H9 (cell line): ENCODE measurements at regions not wholly inside any gene's neighbourhood (a gene's known extent, or its start where the extent isn't known, plus 50 kb on each side); places are given as distances from the start of the nearest gene placed in this dataset.

ENCODE experiments used
- DNase-seq: peaks from one replicate; pipeline ENCODE4 v3.0.0-alpha.2; 2017
- H2AFZ ChIP-seq: one replicate; pipeline ENCODE4 v1.6.1; 2013; ENCODE audit warnings: mild to moderate bottlenecking, low read length, control low read depth, moderate library complexity
- H2AK5ac ChIP-seq: 2 replicates; pipeline ENCODE4 v1.6.1; 2013; ENCODE audit warnings: low read length, control low read depth, mixed read lengths; ENCODE audit not compliant: insufficient read length
- H2BK120ac ChIP-seq: one replicate; pipeline ENCODE4 v1.6.1; 2013; ENCODE audit warnings: low read depth, mild to moderate bottlenecking, low read length, control low read depth, inconsistent platforms; ENCODE audit not compliant: poor library complexity, severe bottlenecking
- H2BK12ac ChIP-seq: 2 replicates; pipeline ENCODE4 v1.6.1; 2013; ENCODE audit warnings: low read length, control low read depth, mixed read lengths, low read depth; ENCODE audit not compliant: insufficient read length
- H2BK15ac ChIP-seq: 2 replicates; pipeline ENCODE4 v1.6.1; 2013; ENCODE audit warnings: low read depth, low read length, control low read depth
- H2BK20ac ChIP-seq: one replicate; pipeline ENCODE4 v1.6.1; 2013; ENCODE audit warnings: low read depth, mild to moderate bottlenecking, low read length, control low read depth, inconsistent platforms; ENCODE audit not compliant: poor library complexity, severe bottlenecking
- H2BK5ac ChIP-seq: 2 replicates; pipeline ENCODE4 v1.6.1; 2013; ENCODE audit warnings: low read length, control low read depth, mixed read lengths; ENCODE audit not compliant: insufficient read length
- H3K14ac ChIP-seq: 2 replicates; pipeline ENCODE4 v1.6.1; 2013; ENCODE audit warnings: low read length, control low read depth; ENCODE audit not compliant: insufficient read depth
- H3K18ac ChIP-seq: 2 replicates; pipeline ENCODE4 v1.6.1; 2013; ENCODE audit warnings: low read depth, mild to moderate bottlenecking, mixed read lengths, low read length, control low read depth; ENCODE audit not compliant: insufficient read length
- H3K23ac ChIP-seq: 2 replicates; pipeline ENCODE4 v1.6.1; 2013; ENCODE audit warnings: low read length, control low read depth, mixed read lengths, low read depth; ENCODE audit not compliant: insufficient read length
- H3K23me2 ChIP-seq: 2 replicates; pipeline ENCODE4 v1.6.1; 2013; ENCODE audit warnings: low read depth, mild to moderate bottlenecking, mixed read lengths, low read length, control low read depth; ENCODE audit not compliant: insufficient read length, poor library complexity, severe bottlenecking
- H3K27ac ChIP-seq: 2 replicates; pipeline ENCODE4 v1.5.1; 2013; ENCODE audit warnings: low read length, control low read depth, mixed read lengths, low read depth; ENCODE audit not compliant: insufficient read length
- H3K27me3 ChIP-seq: 2 replicates; pipeline ENCODE4 v1.6.1; 2013; ENCODE audit warnings: low read length, control low read depth, inconsistent platforms; ENCODE audit not compliant: insufficient read depth
- H3K4ac ChIP-seq: 2 replicates; pipeline ENCODE4 v1.6.1; 2013; ENCODE audit warnings: low read depth, mild to moderate bottlenecking, control low read depth, inconsistent platforms, low read length, moderate library complexity
- H3K4me1 ChIP-seq: 2 replicates; pipeline ENCODE4 v1.6.1; 2013; ENCODE audit warnings: low read length, control low read depth, inconsistent platforms; ENCODE audit not compliant: insufficient read depth
- H3K4me2 ChIP-seq: 2 replicates; pipeline ENCODE4 v1.6.1; 2013; ENCODE audit warnings: low read length, control low read depth, mixed read lengths; ENCODE audit not compliant: insufficient read length, insufficient read depth
- H3K56ac ChIP-seq: 2 replicates; pipeline ENCODE4 v1.6.1; 2013; ENCODE audit warnings: low read depth, mild to moderate bottlenecking, mixed read lengths, low read length, control low read depth; ENCODE audit not compliant: insufficient read length
- H3K79me1 ChIP-seq: 2 replicates; pipeline ENCODE4 v1.6.1; 2013; ENCODE audit warnings: low read depth, mild to moderate bottlenecking, moderate library complexity, low read length, control low read depth, inconsistent platforms; ENCODE audit not compliant: insufficient read depth, poor library complexity, severe bottlenecking
- H3K79me2 ChIP-seq: 2 replicates; pipeline ENCODE4 v1.6.1; 2013; ENCODE audit warnings: low read length, control low read depth, inconsistent platforms; ENCODE audit not compliant: insufficient read depth
- H3K9ac ChIP-seq: 2 replicates; pipeline ENCODE4 v1.6.1; 2013; ENCODE audit warnings: low read length, control low read depth, mixed read lengths; ENCODE audit not compliant: insufficient read length; ENCODE audit errors: extremely low read depth
- H3K9me3 ChIP-seq: one replicate; pipeline ENCODE4 v1.6.1; 2013; ENCODE audit warnings: low read depth, low read length, inconsistent platforms; ENCODE audit not compliant: control insufficient read depth
- H3T11ph ChIP-seq: one replicate; pipeline ENCODE4 v1.6.1; 2013; ENCODE audit warnings: mild to moderate bottlenecking, low read length, control low read depth, inconsistent platforms
- H4K20me1 ChIP-seq: one replicate; pipeline ENCODE4 v1.6.1; 2013; ENCODE audit not compliant: control insufficient read depth, insufficient read length, insufficient read depth
- H4K5ac ChIP-seq: 2 replicates; pipeline ENCODE4 v1.6.1; 2013; ENCODE audit warnings: low read depth, mild to moderate bottlenecking, mixed read lengths, low read length, control low read depth; ENCODE audit not compliant: insufficient read length
- H4K8ac ChIP-seq: replicated peaks from 2 replicates; pipeline ENCODE4 v1.6.1; 2013; ENCODE audit warnings: low read length, control low read depth, mixed read lengths, low read depth; ENCODE audit not compliant: insufficient read length
- H4K91ac ChIP-seq: 2 replicates; pipeline ENCODE4 v1.6.1; 2013; ENCODE audit warnings: low read depth, mild to moderate bottlenecking, moderate library complexity, mixed read lengths, low read length, control low read depth; ENCODE audit not compliant: insufficient read length
- H3K27ac Mint-ChIP-seq, 3 experiments: 2 replicates in 2 of 3; 3 replicates in 1 of 3; pipeline ENCODE4 v1.8.0; 2020 to 2021; ENCODE audit warnings: mixed read lengths in 3 of 3, mild to moderate bottlenecking in 1 of 3, moderate library complexity in 1 of 3
- H3K27me3 Mint-ChIP-seq: 2 replicates; pipeline ENCODE4 v1.8.0; 2021; ENCODE audit warnings: low read depth, mild to moderate bottlenecking, moderate library complexity, mixed read lengths
- H3K36me3 Mint-ChIP-seq, 3 experiments: 2 replicates in 2 of 3; 3 replicates in 1 of 3; pipeline ENCODE4 v1.8.0; 2020 to 2021; ENCODE audit warnings: low read depth in 3 of 3, mixed read lengths in 3 of 3; ENCODE audit not compliant: insufficient read depth in 1 of 3
- H3K4me1 Mint-ChIP-seq, 2 experiments: 2 replicates each; pipeline ENCODE4 v1.8.0; 2020; ENCODE audit warnings: mixed read lengths in 2 of 2
- H3K4me3 Mint-ChIP-seq, 2 experiments: 2 replicates in 1 of 2; 3 replicates in 1 of 2; pipeline ENCODE4 v1.8.0; 2020 to 2021; ENCODE audit warnings: mild to moderate bottlenecking in 2 of 2, mixed read lengths in 2 of 2, moderate library complexity in 1 of 2
- H3K9me3 Mint-ChIP-seq, 2 experiments: 2 replicates in 1 of 2; 3 replicates in 1 of 2; pipeline ENCODE4 v1.8.0; 2020; ENCODE audit warnings: mild to moderate bottlenecking in 2 of 2, mixed read lengths in 2 of 2, moderate library complexity in 1 of 2
- CTCF ChIP-seq: fragments of 200-600 bp; sonication (generic); conservative IDR thresholded peaks from 3 replicates; pipeline ENCODE4 v1.8.0; 2021; ENCODE audit warnings: antibody characterized with exemption, mild to moderate bottlenecking
- WGBS: extraction: QIAGEN DNeasy Blood & Tissue Kit; methylation state at CpG from one replicate; pipeline ENCODE4 v1.1.7; 2013; ENCODE audit warnings: missing lambda C conversion rate, low lambda C conversion rate, mixed read lengths; ENCODE audit not compliant: insufficient read length; ENCODE audit errors: extremely low coverage; 5-methylcytosine and 5-hydroxymethylcytosine counted together

GRCh38 chr4:17218786-17219185 is 293.1 kb downstream of the QDPR start:
- TF ChIP-seq CTCF, result no peak
- no peak overlapping the region for H3K27ac Mint-ChIP-seq
- no peaks in the 10 kb centered on the region for H3K9me3 ChIP-seq
- no peaks in the 10 kb centered on the region for H3K4me1 Mint-ChIP-seq
- H3K27ac ChIP-seq, result no peak overlapping the region
- no peak overlapping the region for H3K4ac ChIP-seq
- H2BK5ac ChIP-seq, result no peak overlapping the region
- no peaks in the 10 kb centered on the region; the same call in 1 of the 2 replicates for H3K27me3 Mint-ChIP-seq
- no peaks in the 10 kb centered on the region for H3K27me3 ChIP-seq
- WGBS, result no CpG with 5 or more reads among the region's 3 CpGs
- H3K23ac ChIP-seq, result no peak overlapping the region
- no peak overlapping the region for H3K18ac ChIP-seq
- H2BK12ac ChIP-seq, result no peak overlapping the region
- no peak overlapping the region for H3K4me2 ChIP-seq
- peaks cover 8 to 25% (median 23%) of the 10 kb centered on the region in 3 experiments; a peak in 6 of 7 replicates for H3K36me3 Mint-ChIP-seq
- H2BK20ac ChIP-seq, result no peak overlapping the region
- peaks cover 24 to 28% of the 10 kb centered on the region in 2 experiments for H3K9me3 Mint-ChIP-seq
- no peak overlapping the region for H2AFZ ChIP-seq
- H2BK120ac ChIP-seq, result no peak overlapping the region
- H3K23me2 ChIP-seq, result no peaks in the 10 kb centered on the region
- no peaks in the 10 kb centered on the region for H3K79me2 ChIP-seq
- no peaks in the 10 kb centered on the region for H3K79me1 ChIP-seq
- no peak overlapping the region for H3K56ac ChIP-seq
- no peak overlapping the region for H3K9ac ChIP-seq
- no peak overlapping the region for H3T11ph ChIP-seq
- no peak overlapping the region for H2AK5ac ChIP-seq
- H4K8ac ChIP-seq, result no peak overlapping the region
- no peaks in the 10 kb centered on the region for H4K20me1 ChIP-seq
- H2BK15ac ChIP-seq, result no peak overlapping the region
- no peak overlapping the region for H3K4me3 Mint-ChIP-seq
- no peak overlapping the region for H4K5ac ChIP-seq
- H3K4me1 ChIP-seq, result no peaks in the 10 kb centered on the region
- H4K91ac ChIP-seq, result no peak overlapping the region
- no peak for DNase-seq
- H3K14ac ChIP-seq, result no peak overlapping the region
